Breast epithelium (tissue), 4 donors: ENCODE measurements at regions not wholly inside any gene's neighbourhood (a gene's known extent, or its start where the extent isn't known, plus 50 kb on each side); places are given as distances from the start of the nearest gene placed in this dataset.
A peak's percentile ranks its signal among the peaks of the same experiment; 100 is the strongest.

Experiments used
- DNase-seq, 2 donors: peaks; one replicate each; pipeline ENCODE4 v3.0.0-alpha.2; 2019; ENCODE audit warnings: low spot score in 2 of 2
- H3K27ac ChIP-seq, 2 donors: fragments of 200-600 bp; sonication (generic) in 1 of 2; one replicate each; pipeline ENCODE4 v1.5.1; 2016 to 2019; ENCODE audit warnings: mild to moderate bottlenecking in 1 of 2
- H3K27me3 ChIP-seq, 2 donors: fragments of 200-600 bp; sonication (generic) in 1 of 2; one replicate each; pipeline versions ENCODE4 v1.5.1 to v1.6.0; 2017 to 2019; ENCODE audit warnings: control low read depth in 1 of 2, mild to moderate bottlenecking in 1 of 2
- H3K36me3 ChIP-seq: fragments of 200-600 bp; one replicate; pipeline ENCODE4 v1.5.1; 2019
- H3K4me1 ChIP-seq, 2 donors: fragments of 200-600 bp; sonication (generic); one replicate each; pipeline ENCODE4 v1.5.1; 2016 to 2019; ENCODE audit warnings: control low read depth in 1 of 2
- H3K4me3 ChIP-seq, 3 donors: fragments of 200-600 bp; sonication (generic); 1 replicate in 2 of 3; 2 replicates in 1 of 3; pipeline ENCODE4 v1.5.1; 2016 to 2019; ENCODE audit warnings: mild to moderate bottlenecking in 3 of 3, moderate library complexity in 2 of 3
- H3K9me3 ChIP-seq, 2 donors: fragments of 200-600 bp; sonication (generic) in 1 of 2; one replicate each; pipeline ENCODE4 v1.5.1; 2016 to 2019; ENCODE audit warnings: control low read depth in 1 of 2
- CTCF ChIP-seq, 3 donors: fragments of 450-650 bp; IDR thresholded peaks; one replicate each; pipeline ENCODE4 v1.5.1; 2016 to 2017; ENCODE audit warnings: antibody characterized with exemption in 3 of 3, mild to moderate bottlenecking in 3 of 3, moderate library complexity in 3 of 3
- POLR2A ChIP-seq: fragments of 450-650 bp; IDR thresholded peaks from one replicate; pipeline ENCODE4 v1.6.1; 2016; ENCODE audit warnings: antibody characterized with exemption, mild to moderate bottlenecking, moderate library complexity
- POLR2AphosphoS5 ChIP-seq, 3 donors: sonication (generic); formaldehyde crosslinking; IDR thresholded peaks; one replicate each; pipeline ENCODE4 v1.6.1; 2017; ENCODE audit warnings: antibody characterized with exemption in 3 of 3
- intact Hi-C: fragments of 100-400 bp; cut with DNase I; formaldehyde crosslinking; loops from one replicate; pipeline ENCODE4 v1.15.1; 2023; ENCODE audit warnings: low total_unique reads

GRCh38 chrX:16445166-16445752 lies 204.7 kb upstream of the S100G start:
- H3K36me3 ChIP-seq: no peaks in the 10 kb centered on the region
- H3K27me3 ChIP-seq: peaks cover 0 to 49% of the 10 kb centered on the region in 2 donors
- H3K4me1 ChIP-seq: no peaks in the 10 kb centered on the region
- DNase-seq: no peak
- TF ChIP-seq POLR2AphosphoS5 (IDR thresholded peaks at IDR 0.05) (no peak), CTCF (IDR thresholded peaks at IDR 0.05) (peak in 1 of 3 donors; percentile 32), POLR2A (no peak)
- H3K4me3 ChIP-seq: no peak overlapping the region
- no peaks in the 10 kb centered on the region for H3K9me3 ChIP-seq
- intact Hi-C loops: no loop called here
- no peak overlapping the region for H3K27ac ChIP-seq

- H3K27me3 ChIP-seq: peaks cover 0 to 18% of the 10 kb centered on the region in 2 donors
- H3K4me1 ChIP-seq: no peaks in the 10 kb centered on the region
- H3K4me3 ChIP-seq: no peak overlapping the region
- no peaks in the 10 kb centered on the region for H3K9me3 ChIP-seq
- intact Hi-C loops: no loop called here
- no peak for TF ChIP-seq CTCF (IDR thresholded peaks at IDR 0.05)
- no peak for TF ChIP-seq POLR2A
- no peak for TF ChIP-seq POLR2AphosphoS5 (IDR thresholded peaks at IDR 0.05)
- no peaks in the 10 kb centered on the region for H3K36me3 ChIP-seq
- DNase-seq: no peak
- H3K27ac ChIP-seq: no peak overlapping the region
Measured at GRCh38 chrX:16451334-16451733, 198.6 kb upstream of the S100G start.

GRCh38 chrX:16454926-16455325 lies 195.0 kb upstream of the S100G start:
- no peak for DNase-seq
- intact Hi-C loops: no loop called here
- H3K4me1 ChIP-seq: no peaks in the 10 kb centered on the region
- H3K27me3 ChIP-seq: peaks cover 0 to 11% of the 10 kb centered on the region in 2 donors
- no peaks in the 10 kb centered on the region for H3K36me3 ChIP-seq
- H3K9me3 ChIP-seq: no peaks in the 10 kb centered on the region
- TF ChIP-seq CTCF (IDR thresholded peaks at IDR 0.05) (no peak), POLR2AphosphoS5 (IDR thresholded peaks at IDR 0.05) (no peak), POLR2A (no peak)
- H3K4me3 ChIP-seq: no peak overlapping the region
- no peak overlapping the region for H3K27ac ChIP-seq

GRCh38 chrX:16457239-16457638 lies 192.7 kb upstream of the S100G start:
- Histone ChIP-seq H3K36me3 (no peaks in the 10 kb centered on the region), H3K27me3 (peaks cover 0 to 19% of the 10 kb centered on the region in 2 donors), H3K4me3 (no peak overlapping the region), H3K27ac (no peak overlapping the region), H3K9me3 (no peaks in the 10 kb centered on the region), H3K4me1 (no peaks in the 10 kb centered on the region)
- intact Hi-C loops: no loop called here
- DNase-seq: no peak
- no peak for TF ChIP-seq POLR2A
- no peak for TF ChIP-seq POLR2AphosphoS5 (IDR thresholded peaks at IDR 0.05)
- TF ChIP-seq CTCF (IDR thresholded peaks at IDR 0.05): no peak

GRCh38 chrX:16458208-16458607 lies 191.8 kb upstream of the S100G start:
- Histone ChIP-seq H3K9me3 (no peaks in the 10 kb centered on the region), H3K36me3 (no peaks in the 10 kb centered on the region), H3K27ac (no peak overlapping the region), H3K4me3 (no peak overlapping the region), H3K27me3 (peaks cover 0 to 16% of the 10 kb centered on the region in 2 donors), H3K4me1 (no peaks in the 10 kb centered on the region)
- TF ChIP-seq CTCF (IDR thresholded peaks at IDR 0.05) (no peak), POLR2A (no peak), POLR2AphosphoS5 (IDR thresholded peaks at IDR 0.05) (no peak)
- DNase-seq: no peak
- intact Hi-C loops: no loop called here
